GM23338 (cell line): ENCODE measurements at regions not wholly inside any gene's neighbourhood (a gene's known extent, or its start where the extent isn't known, plus 50 kb on each side); places are given as distances from the start of the nearest gene placed in this dataset.

Source experiments
- ATAC-seq: fragments of 200-7000 bp; cut with Tn5 transposase; 3 replicates; pipeline ENCODE4 v1.9.1; 2020
- DNase-seq: peaks from one replicate; pipeline ENCODE4 v3.0.0-alpha.2; 2015; ENCODE audit warnings: low spot score
- H2AFZ ChIP-seq: fragments of 200-600 bp; sonication (generic); 2 replicates; pipeline ENCODE4 v1.8.0; 2016; ENCODE audit warnings: antibody characterized with exemption, mild to moderate bottlenecking, moderate library complexity
- H3F3A ChIP-seq: fragments of 200-600 bp; sonication (generic); replicated peaks from 2 replicates; pipeline ENCODE4 v1.8.0; 2017; ENCODE audit warnings: antibody characterized with exemption, mixed run types, low read depth
- H3K27ac ChIP-seq: fragments of 200-600 bp; sonication (generic); 2 replicates; pipeline ENCODE4 v1.6.1; 2016; ENCODE audit warnings: low read depth
- H3K27me3 ChIP-seq: fragments of 200-600 bp; sonication (generic); 2 replicates; pipeline ENCODE4 v1.8.0; 2016; ENCODE audit warnings: mild to moderate bottlenecking, mixed run types, moderate library complexity; ENCODE audit not compliant: insufficient read depth
- H3K36me3 ChIP-seq: fragments of 200-600 bp; sonication (generic); 2 replicates; pipeline ENCODE4 v1.8.0; 2016; ENCODE audit warnings: mild to moderate bottlenecking; ENCODE audit not compliant: insufficient read depth
- H3K4me1 ChIP-seq: fragments of 200-600 bp; sonication (generic); 2 replicates; pipeline ENCODE4 v1.8.0; 2016; ENCODE audit warnings: mild to moderate bottlenecking, moderate library complexity; ENCODE audit not compliant: insufficient read depth
- H3K4me2 ChIP-seq: fragments of 200-600 bp; sonication (generic); 2 replicates; pipeline ENCODE4 v1.7.1; 2017; ENCODE audit warnings: mixed run types
- H3K4me3 ChIP-seq: fragments of 200-600 bp; sonication (generic); 2 replicates; pipeline ENCODE4 v1.6.1; 2016; ENCODE audit warnings: mixed run types
- H3K79me2 ChIP-seq: fragments of 200-600 bp; sonication (generic); replicated peaks from 2 replicates; pipeline ENCODE4 v1.8.0; 2017; ENCODE audit warnings: mild to moderate bottlenecking; ENCODE audit not compliant: insufficient read depth
- H3K9me2 ChIP-seq: fragments of 200-600 bp; sonication (generic); 2 replicates; pipeline ENCODE4 v1.8.0; 2017; ENCODE audit not compliant: insufficient read depth
- H4K20me1 ChIP-seq: fragments of 200-600 bp; sonication (generic); replicated peaks from 2 replicates; pipeline ENCODE4 v1.8.0; 2017; ENCODE audit warnings: mild to moderate bottlenecking; ENCODE audit not compliant: insufficient read depth
- H3K27ac Mint-ChIP-seq: 2 replicates; pipeline ENCODE4 v1.8.0; 2020; ENCODE audit warnings: inconsistent platforms, mild to moderate bottlenecking, moderate library complexity, mixed read lengths
- H3K27me3 Mint-ChIP-seq: 3 replicates; pipeline ENCODE4 v1.8.0; 2022; ENCODE audit warnings: low read depth, mild to moderate bottlenecking, moderate library complexity, mixed read lengths, inconsistent platforms; ENCODE audit not compliant: insufficient read depth, poor library complexity
- H3K36me3 Mint-ChIP-seq: 3 replicates; pipeline ENCODE4 v1.8.0; 2021; ENCODE audit warnings: low read depth, mild to moderate bottlenecking, inconsistent platforms, moderate library complexity, mixed read lengths
- H3K4me1 Mint-ChIP-seq: 3 replicates; pipeline ENCODE4 v1.8.0; 2020; ENCODE audit warnings: mild to moderate bottlenecking, inconsistent platforms, mixed read lengths
- H3K4me3 Mint-ChIP-seq: 3 replicates; pipeline ENCODE4 v1.8.0; 2021; ENCODE audit warnings: moderate library complexity, mild to moderate bottlenecking, inconsistent platforms, mixed read lengths
- H3K9me3 Mint-ChIP-seq: 3 replicates; pipeline ENCODE4 v1.8.0; 2020; ENCODE audit warnings: moderate library complexity, mild to moderate bottlenecking, inconsistent platforms, mixed read lengths
- CREB1 ChIP-seq: fragments of 250-450 bp; sonication (Bioruptor Pico); IDR thresholded peaks from 2 replicates; pipeline ENCODE4 v1.5.0; 2020; ENCODE audit warnings: low read depth, mild to moderate bottlenecking, moderate library complexity
- CTCF ChIP-seq, 2 experiments: fragments of 200-600 bp in 1 of 2; sonication (generic) in 1 of 2; conservative IDR thresholded peaks; 2 replicates each; pipeline versions ENCODE4 v1.5.1 to v1.6.1; 2016 to 2017; ENCODE audit warnings: antibody characterized with exemption in 2 of 2, low read depth in 2 of 2, mild to moderate bottlenecking in 2 of 2, moderate library complexity in 1 of 2
- ETS1 ChIP-seq: IDR thresholded peaks from 2 replicates; pipeline ENCODE4 v1.6.1; 2016; ENCODE audit warnings: antibody characterized with exemption
- EZH2 ChIP-seq: fragments of 200-600 bp; sonication (generic); IDR thresholded peaks from one replicate; pipeline ENCODE4 v1.8.0; 2017; ENCODE audit warnings: antibody characterized with exemption, mild to moderate bottlenecking, low read depth; ENCODE audit not compliant: unreplicated experiment
- EZH2phosphoT487 ChIP-seq: fragments of 200-600 bp; sonication (generic); IDR thresholded peaks from one replicate; pipeline ENCODE4 v1.8.1; 2018; ENCODE audit warnings: antibody characterized with exemption; ENCODE audit not compliant: unreplicated experiment
- JUNB ChIP-seq: IDR thresholded peaks from one replicate; pipeline ENCODE4 v1.6.1; 2016; ENCODE audit warnings: antibody characterized with exemption; ENCODE audit not compliant: unreplicated experiment
- NANOG ChIP-seq: IDR thresholded peaks from 2 replicates; pipeline ENCODE4 v1.6.1; 2016; ENCODE audit warnings: antibody characterized with exemption, borderline replicate concordance
- POLR2AphosphoS5 ChIP-seq: IDR thresholded peaks from 2 replicates; pipeline ENCODE4 v1.6.1; 2016; ENCODE audit warnings: antibody characterized with exemption, low read depth
- STAT1 ChIP-seq: IDR thresholded peaks from one replicate; pipeline ENCODE4 v1.6.1; 2016; ENCODE audit warnings: antibody characterized with exemption; ENCODE audit not compliant: unreplicated experiment
- ZNF114 ChIP-seq: fragments of 250-450 bp; sonication (Bioruptor Pico); IDR thresholded peaks from 2 replicates; pipeline ENCODE4 v1.5.0; 2020; ENCODE audit warnings: mild to moderate bottlenecking, moderate library complexity
- ZNF331 ChIP-seq: fragments of 250-450 bp; sonication (Bioruptor Pico); IDR thresholded peaks from 2 replicates; pipeline ENCODE4 v1.5.0; 2020; ENCODE audit warnings: low read depth, mild to moderate bottlenecking, moderate library complexity

- TF ChIP-seq CTCF (conservative IDR thresholded peaks at IDR 0.05; ENCODE audit: low read depth in 2 of 2) (no peak), NANOG (no peak), CREB1 (CRISPR knock-in tag) (no peak), ZNF331 (no peak)
Measured at GRCh38 chr5:173727839-173728778, 111.7 kb upstream of the BOD1 start (continued).

GRCh38 chr5:173729079-173729765 is 112.8 kb upstream of the BOD1 start:
- Mint-ChIP-seq H3K27me3 (peaks cover 15% of the 10 kb centered on the region), H3K4me3 (no peak overlapping the region), H3K36me3 (peaks cover 22% of the 10 kb centered on the region), H3K4me1 (peaks cover 23% of the 10 kb centered on the region), H3K27ac (peak overlapping the region; percentile 39; the same call in 1 of the 2 replicates), H3K9me3 (peaks cover 11% of the 10 kb centered on the region; the same call in 1 of the 3 replicates)
- ATAC-seq (peak; percentile 71), DNase-seq (peak; percentile 48)
- H3K27me3 ChIP-seq: no peaks in the 10 kb centered on the region
- no peaks in the 10 kb centered on the region; the same call in 1 of the 2 replicates for H3K79me2 ChIP-seq
- no peaks in the 10 kb centered on the region; the same call in 1 of the 2 replicates for H3K36me3 ChIP-seq
- H3K4me1 ChIP-seq: peaks cover 11% of the 10 kb centered on the region; the same call in 1 of the 2 replicates
- H3K27ac ChIP-seq: no peak overlapping the region
- no peak overlapping the region for H2AFZ ChIP-seq
- H3K9me2 ChIP-seq: no peaks in the 10 kb centered on the region; the same call in 1 of the 2 replicates
- H3K4me2 ChIP-seq: no peak overlapping the region
- H3F3A ChIP-seq: no peaks in the 10 kb centered on the region
- no peak overlapping the region for H3K4me3 ChIP-seq
- no peaks in the 10 kb centered on the region for H4K20me1 ChIP-seq
- TF ChIP-seq NANOG: no peak
- no peak for TF ChIP-seq ZNF331
- no peak for TF ChIP-seq ZNF114 (CRISPR knock-in tag)
- no peak for TF ChIP-seq EZH2phosphoT487
- no peak for TF ChIP-seq ETS1
- no peak for TF ChIP-seq JUNB
- no peak for TF ChIP-seq POLR2AphosphoS5
- TF ChIP-seq CTCF (conservative IDR thresholded peaks at IDR 0.05; ENCODE audit: low read depth in 2 of 2): no peak
- no peak for TF ChIP-seq STAT1
- no peak for TF ChIP-seq EZH2
